Medulla oblongata (tissue), 1 donor: ENCODE measurements at regions not wholly inside any gene's neighbourhood (a gene's known extent, or its start where the extent isn't known, plus 50 kb on each side); places are given as distances from the start of the nearest gene placed in this dataset.
"Not testable (repeated sequence)": the region's sequence is repeated elsewhere in the genome, so short reads cannot be mapped to it uniquely, and the experiment has no call there.

ENCODE experiments used
- DNase-seq: peaks from one replicate; pipeline ENCODE4 v3.0.0-alpha.2; 2015; ENCODE audit errors: extremely low spot score

GRCh38 chr2:114259389-114259788 lies 183.1 kb upstream of the DPP10 start:
- DNase-seq = no peak

DNA sequence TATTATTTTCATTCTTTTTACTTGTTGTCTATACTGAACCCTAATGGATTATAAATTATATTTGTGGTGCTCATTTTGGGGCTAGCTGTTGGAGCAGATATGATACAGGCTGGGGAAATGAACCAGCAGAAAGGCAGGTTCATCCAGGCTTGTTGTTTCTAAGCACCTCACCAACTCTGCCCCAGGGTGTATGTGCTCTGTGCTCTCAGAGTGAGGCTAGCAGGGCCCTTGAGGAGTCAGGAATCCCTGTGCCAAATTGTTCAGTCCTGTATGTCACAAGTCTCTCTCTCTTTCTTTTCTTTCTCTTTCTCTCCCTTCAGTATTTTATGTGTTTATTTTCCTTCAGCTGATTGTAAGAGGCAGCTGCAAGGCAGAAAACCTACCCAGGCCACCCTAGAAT lies 181.1 kb upstream of the DPP10 start:
- no peak for DNase-seq

GRCh38 chr2:114265261-114265660 lies 177.2 kb upstream of the DPP10 start:
- no peak for DNase-seq

GRCh38 chr2:114274957-114275356 lies 167.5 kb upstream of the DPP10 start:
- DNase-seq = no peak

GRCh38 chr2:114281188-114281587 lies 161.3 kb upstream of the DPP10 start:
- no peak for DNase-seq

DNA sequence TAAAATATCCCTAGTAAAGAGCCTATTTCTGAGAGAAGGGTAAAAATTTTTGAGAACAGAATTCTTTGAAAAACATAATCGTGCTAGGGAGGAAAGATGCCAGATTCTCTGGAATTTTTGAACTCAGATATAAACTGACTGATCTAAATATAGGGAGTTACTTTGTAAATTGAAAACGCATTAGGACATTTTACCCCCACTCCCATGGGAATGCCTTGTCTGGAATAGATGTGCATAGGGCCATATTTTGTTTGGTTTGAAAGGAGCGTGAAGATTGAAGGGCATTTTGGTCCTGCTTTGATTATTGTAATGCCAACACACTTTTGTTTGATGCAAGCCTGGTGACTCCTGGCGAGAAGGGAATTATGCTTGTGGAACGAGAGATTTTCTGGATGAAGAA lies 158.7 kb upstream of the DPP10 start:
- no peak for DNase-seq

DNA sequence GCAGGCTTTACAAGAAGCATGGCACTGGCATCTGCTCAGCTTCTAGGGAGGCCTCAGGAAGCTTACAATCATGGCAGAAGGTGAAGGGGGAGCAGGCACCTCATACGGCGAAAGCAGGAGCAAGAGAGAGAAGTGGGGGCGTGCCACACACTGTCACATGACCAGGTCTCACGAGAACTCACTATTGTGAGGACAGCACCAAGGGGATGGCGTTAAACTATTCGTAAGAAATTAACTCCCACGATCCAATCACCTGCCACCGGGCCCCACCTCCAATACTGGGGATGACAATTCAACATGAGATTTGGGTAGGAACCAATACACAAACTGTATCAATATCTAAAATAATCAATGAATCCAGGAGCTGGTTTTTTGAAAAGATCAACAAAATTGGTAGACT lies 156.0 kb upstream of the DPP10 start:
- no peak for DNase-seq

DNA sequence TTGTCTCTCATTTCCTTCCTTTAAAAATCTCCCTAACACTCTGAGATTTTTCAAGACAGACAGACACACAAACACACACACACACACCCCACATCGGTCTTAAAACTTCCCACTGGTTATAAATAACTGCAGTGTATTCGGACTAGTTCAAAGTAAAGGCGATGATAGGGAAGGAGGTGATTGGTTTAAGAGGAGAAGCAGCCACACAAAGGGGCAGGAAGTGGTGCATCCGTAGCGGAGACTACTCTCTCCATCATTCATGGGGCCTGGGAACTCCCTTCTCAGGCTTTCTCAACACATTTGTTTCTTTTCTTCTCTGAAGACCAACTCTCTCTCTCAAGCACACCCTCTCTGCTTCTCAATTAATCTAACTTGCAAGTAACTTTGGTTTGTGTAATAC lies 149.1 kb upstream of the DPP10 start:
- no peak for DNase-seq

- no peak for DNase-seq
These were observed 147.7 kb upstream of the DPP10 start for GRCh38 chr2:114294741-114295140.

DNA sequence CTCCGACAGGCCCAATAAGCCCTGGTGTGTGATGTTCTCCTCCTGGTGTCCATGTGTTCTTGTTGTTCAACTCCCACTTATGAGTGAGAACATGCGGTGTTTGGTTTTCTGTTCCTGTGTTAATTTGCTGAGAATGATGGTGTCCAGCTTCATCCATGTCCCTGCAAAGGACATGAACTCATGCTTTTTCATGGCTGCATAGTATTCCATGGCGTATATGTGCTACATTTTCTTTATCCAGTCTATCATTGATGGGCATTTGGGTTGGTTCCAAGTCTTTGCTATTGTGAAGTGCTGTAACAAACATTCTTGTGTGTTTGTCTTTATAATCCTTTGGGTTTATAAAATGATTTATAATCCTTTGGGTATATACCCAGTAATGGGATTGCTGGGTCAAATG lies 142.1 kb upstream of the DPP10 start:
- not testable (repeated sequence) for DNase-seq

DNA sequence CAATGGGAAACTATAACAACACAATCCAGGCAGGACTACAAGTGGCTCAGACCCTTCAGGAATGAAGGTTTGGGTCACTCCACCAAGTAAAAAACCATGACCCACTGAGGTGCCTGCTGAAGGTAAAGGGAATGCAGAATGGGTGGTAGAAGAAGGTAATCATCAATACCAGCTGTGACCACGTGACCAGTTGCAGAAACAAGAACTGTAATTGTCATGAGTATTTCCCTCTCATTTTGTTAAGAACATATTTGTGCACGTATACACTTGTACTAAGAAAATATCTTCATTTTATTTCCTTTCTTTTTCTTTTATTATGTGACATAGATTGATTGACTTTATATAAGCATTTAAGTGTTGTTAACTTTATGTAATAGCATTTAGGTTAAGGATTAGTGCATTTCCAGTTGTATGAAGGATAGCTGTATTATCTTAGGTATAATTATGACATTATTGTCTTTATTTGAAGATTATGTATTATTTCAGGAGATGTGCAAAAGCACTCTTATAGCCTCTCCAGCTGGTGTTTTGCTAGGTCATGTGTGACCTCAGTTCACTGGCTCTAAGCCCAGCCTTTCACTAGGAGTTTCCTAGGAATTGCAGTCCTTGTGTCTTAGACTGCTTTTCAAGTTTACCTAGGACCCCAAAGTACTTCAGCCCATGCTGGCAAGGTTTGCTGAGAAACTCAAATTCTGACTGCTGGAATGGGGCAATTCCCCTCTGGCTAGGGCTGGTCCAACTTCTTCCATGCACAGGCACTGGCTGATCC lies 125.7 kb upstream of the DPP10 start:
- no peak for DNase-seq

DNA sequence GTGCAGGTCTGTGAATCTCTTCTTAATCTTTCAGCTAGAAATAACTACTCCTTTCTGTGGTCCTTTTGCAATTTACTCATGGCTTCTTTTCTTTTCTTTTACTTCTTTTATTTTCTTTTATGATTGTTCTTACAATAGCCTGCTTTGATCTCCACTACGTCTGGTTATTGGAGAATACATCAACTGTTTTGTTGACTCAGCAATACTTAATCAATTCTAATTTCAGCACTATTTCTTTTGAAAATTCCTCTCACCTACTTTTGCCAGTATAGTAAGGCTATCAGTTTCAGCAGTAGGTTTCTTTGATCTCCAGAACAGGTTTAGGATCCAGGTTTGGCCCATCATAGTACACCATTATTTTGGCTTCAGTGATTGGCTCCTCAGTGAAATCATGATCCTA lies 111.8 kb upstream of the DPP10 start:
- DNase-seq = no peak

DNA sequence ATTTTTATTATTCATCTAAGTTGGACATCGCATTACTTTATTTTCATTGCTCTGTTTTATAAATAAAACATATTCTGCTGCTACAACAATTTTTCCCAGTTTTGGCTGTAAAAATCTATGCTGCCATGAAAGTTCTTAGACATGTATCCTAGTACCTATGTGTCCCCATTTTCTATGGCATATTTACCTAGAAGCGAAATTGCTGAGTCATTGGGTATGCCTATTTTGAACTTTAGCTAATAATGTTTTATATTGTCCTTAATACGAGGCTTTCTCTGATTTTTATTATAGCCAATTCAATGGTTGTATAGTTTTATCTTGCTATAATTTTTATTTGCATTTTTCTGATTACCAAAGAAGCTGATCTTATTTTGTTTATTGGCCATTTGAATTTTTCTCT lies 110.5 kb upstream of the DPP10 start:
- no peak for DNase-seq

- no peak for DNase-seq
These were observed 97.2 kb upstream of the DPP10 start for GRCh38 chr2:114345246-114345645.

- DNase-seq = no peak
These were observed 95.8 kb upstream of the DPP10 start for GRCh38 chr2:114346658-114347057.

GRCh38 chr2:114350186-114350725 lies 92.2 kb upstream of the DPP10 start:
- DNase-seq = no peak

- no peak for DNase-seq
These were observed 89.5 kb upstream of the DPP10 start for GRCh38 chr2:114352988-114353387.

- DNase-seq = no peak
These were observed 88.2 kb upstream of the DPP10 start for GRCh38 chr2:114354199-114354598.

GRCh38 chr2:114368705-114369104 lies 73.7 kb upstream of the DPP10 start:
- no peak for DNase-seq

- not testable (repeated sequence) for DNase-seq
These were observed 70.7 kb upstream of the DPP10 start for GRCh38 chr2:114371721-114372120.

DNA sequence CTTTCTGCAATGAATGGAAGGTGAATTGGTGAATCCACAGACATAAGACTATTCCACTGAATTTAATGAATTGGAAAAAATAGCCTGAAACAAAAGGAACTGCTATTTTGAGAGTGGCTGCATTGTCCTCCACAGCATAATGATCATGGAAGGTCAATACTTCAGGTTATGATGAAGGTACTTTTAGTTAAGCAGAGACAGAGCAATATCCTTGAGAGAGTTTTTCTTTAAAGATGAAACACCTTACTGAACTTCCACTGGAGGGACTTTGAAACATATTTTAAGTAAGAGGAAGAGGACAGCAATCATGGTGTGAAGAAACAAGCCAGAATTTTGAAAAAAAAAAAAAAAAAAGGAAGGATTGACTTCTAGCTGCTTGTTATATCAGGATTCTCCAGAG lies 68.8 kb upstream of the DPP10 start:
- DNase-seq = no peak

DNA sequence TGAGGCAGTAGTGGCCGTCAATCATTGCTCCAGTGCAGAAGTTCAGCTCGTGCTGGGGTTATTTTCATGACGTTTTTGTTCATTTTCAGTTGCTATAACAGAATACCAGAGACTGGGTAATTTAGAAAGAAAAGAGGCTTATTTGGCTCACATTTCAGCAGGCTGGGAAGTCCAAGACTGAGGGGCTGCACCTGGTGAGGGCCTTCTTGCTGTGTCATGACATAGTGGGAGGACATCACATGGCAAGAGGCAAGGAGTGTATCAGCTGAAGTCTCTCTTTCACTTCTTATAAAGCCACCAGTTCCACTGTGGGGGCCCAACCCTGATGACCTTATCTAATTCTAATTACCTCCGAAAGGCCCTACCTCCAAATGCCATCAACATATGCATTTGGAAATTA lies 58.0 kb upstream of the DPP10 start:
- DNase-seq = no peak

DNA sequence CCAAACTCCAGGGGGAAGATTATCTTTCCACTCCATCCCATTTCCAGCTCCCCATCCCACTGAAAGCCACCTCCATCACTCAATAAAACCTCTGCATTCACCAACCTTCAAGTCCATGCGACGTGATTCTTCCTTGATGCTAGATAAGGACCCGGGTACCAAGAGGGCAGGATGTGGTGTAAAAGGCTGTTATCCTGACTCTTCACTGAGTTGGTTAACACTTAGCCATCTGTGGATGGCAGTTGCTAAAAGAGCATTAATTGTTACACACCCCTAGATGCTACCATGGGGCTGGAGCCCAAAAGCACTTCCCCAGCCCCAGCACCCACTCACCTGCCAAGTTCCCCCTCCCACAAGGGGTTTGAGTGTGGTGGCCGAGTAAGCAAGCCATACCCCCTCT lies 53.4 kb upstream of the DPP10 start:
- DNase-seq = no peak
